HepG2 (cell line): ENCODE measurements at regions not wholly inside any gene's neighbourhood (a gene's known extent, or its start where the extent isn't known, plus 50 kb on each side); places are given as distances from the start of the nearest gene placed in this dataset.

Experiments
- CSRNP1 ChIP-seq: sonication (generic); formaldehyde crosslinking; IDR thresholded peaks from 2 replicates; pipeline ENCODE4 v1.8.1; 2023; ENCODE audit warnings: mild to moderate bottlenecking, missing genetic modification reagents
- DNMT1 ChIP-seq: sonication (generic); formaldehyde crosslinking; IDR thresholded peaks from 2 replicates; pipeline ENCODE4 v1.5.1; 2020; ENCODE audit warnings: mild to moderate bottlenecking, missing genetic modification reagents
- ETV5 ChIP-seq: IDR thresholded peaks from 2 replicates; pipeline ENCODE4 v1.6.1; 2018; ENCODE audit warnings: missing biosample characterization, missing genetic modification reagents, inconsistent platforms, borderline replicate concordance
- ISL2 ChIP-seq: sonication (generic); formaldehyde crosslinking; IDR thresholded peaks from 2 replicates; pipeline ENCODE4 v1.5.0; 2020; ENCODE audit warnings: missing genetic modification reagents
- MED8 ChIP-seq: sonication (generic); formaldehyde crosslinking; IDR thresholded peaks from 2 replicates; pipeline ENCODE4 v1.8.1; 2023; ENCODE audit warnings: mild to moderate bottlenecking, missing genetic modification reagents; ENCODE audit not compliant: insufficient replicate concordance
- POLR2A ChIP-seq, 2 experiments: IDR thresholded peaks; 2 replicates each; pipeline ENCODE4 v1.6.1; 2011; ENCODE audit warnings: low read depth in 2 of 2, low read length in 2 of 2, mild to moderate bottlenecking in 1 of 2, moderate library complexity in 1 of 2; ENCODE audit not compliant: insufficient read depth in 1 of 2
- YEATS4 ChIP-seq: sonication (generic); formaldehyde crosslinking; IDR thresholded peaks from 2 replicates; pipeline ENCODE4 v1.4.0; 2020; ENCODE audit warnings: missing genetic modification reagents, borderline replicate concordance
- TF ChIP-seq, protein P1 (sequence below): sonication (generic); formaldehyde crosslinking; IDR thresholded peaks from 2 replicates; pipeline ENCODE4 v1.9.0; 2021; ENCODE audit warnings: mild to moderate bottlenecking, missing genetic modification reagents

GRCh38 chr14:76638841-76639240 is 122.4 kb upstream of the VASH1 start (continued):
- no peak for TF ChIP-seq MED8
- TF ChIP-seq DNMT1, result no peak
- TF ChIP-seq, protein P1, sequence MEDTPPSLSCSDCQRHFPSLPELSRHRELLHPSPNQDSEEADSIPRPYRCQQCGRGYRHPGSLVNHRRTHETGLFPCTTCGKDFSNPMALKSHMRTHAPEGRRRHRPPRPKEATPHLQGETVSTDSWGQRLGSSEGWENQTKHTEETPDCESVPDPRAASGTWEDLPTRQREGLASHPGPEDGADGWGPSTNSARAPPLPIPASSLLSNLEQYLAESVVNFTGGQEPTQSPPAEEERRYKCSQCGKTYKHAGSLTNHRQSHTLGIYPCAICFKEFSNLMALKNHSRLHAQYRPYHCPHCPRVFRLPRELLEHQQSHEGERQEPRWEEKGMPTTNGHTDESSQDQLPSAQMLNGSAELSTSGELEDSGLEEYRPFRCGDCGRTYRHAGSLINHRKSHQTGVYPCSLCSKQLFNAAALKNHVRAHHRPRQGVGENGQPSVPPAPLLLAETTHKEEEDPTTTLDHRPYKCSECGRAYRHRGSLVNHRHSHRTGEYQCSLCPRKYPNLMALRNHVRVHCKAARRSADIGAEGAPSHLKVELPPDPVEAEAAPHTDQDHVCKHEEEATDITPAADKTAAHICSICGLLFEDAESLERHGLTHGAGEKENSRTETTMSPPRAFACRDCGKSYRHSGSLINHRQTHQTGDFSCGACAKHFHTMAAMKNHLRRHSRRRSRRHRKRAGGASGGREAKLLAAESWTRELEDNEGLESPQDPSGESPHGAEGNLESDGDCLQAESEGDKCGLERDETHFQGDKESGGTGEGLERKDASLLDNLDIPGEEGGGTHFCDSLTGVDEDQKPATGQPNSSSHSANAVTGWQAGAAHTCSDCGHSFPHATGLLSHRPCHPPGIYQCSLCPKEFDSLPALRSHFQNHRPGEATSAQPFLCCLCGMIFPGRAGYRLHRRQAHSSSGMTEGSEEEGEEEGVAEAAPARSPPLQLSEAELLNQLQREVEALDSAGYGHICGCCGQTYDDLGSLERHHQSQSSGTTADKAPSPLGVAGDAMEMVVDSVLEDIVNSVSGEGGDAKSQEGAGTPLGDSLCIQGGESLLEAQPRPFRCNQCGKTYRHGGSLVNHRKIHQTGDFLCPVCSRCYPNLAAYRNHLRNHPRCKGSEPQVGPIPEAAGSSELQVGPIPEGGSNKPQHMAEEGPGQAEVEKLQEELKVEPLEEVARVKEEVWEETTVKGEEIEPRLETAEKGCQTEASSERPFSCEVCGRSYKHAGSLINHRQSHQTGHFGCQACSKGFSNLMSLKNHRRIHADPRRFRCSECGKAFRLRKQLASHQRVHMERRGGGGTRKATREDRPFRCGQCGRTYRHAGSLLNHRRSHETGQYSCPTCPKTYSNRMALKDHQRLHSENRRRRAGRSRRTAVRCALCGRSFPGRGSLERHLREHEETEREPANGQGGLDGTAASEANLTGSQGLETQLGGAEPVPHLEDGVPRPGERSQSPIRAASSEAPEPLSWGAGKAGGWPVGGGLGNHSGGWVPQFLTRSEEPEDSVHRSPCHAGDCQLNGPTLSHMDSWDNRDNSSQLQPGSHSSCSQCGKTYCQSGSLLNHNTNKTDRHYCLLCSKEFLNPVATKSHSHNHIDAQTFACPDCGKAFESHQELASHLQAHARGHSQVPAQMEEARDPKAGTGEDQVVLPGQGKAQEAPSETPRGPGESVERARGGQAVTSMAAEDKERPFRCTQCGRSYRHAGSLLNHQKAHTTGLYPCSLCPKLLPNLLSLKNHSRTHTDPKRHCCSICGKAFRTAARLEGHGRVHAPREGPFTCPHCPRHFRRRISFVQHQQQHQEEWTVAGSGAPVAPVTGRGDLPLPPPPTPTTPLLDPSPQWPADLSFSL (CRISPR knock-in tag), result no peak
- no peak for TF ChIP-seq POLR2A (IDR thresholded peaks at IDR 0.05; ENCODE audit: insufficient read depth in 1 of 2, low read depth in 2 of 2, low read length in 2 of 2)
- no peak for TF ChIP-seq YEATS4
- TF ChIP-seq ETV5 (CRISPR knock-in tag), result no peak
- no peak for TF ChIP-seq CSRNP1 (CRISPR knock-in tag)
- TF ChIP-seq ISL2 (CRISPR knock-in tag), result no peak
